IMR-90 (cell line): ENCODE measurements at regions not wholly inside any gene's neighbourhood (a gene's known extent, or its start where the extent isn't known, plus 50 kb on each side); places are given as distances from the start of the nearest gene placed in this dataset.

ENCODE experiments used
- ATAC-seq: fragments of 200-7000 bp; cut with Tn5 transposase; 2 replicates; pipeline ENCODE4 v1.9.1; 2020; ENCODE audit warnings: low read depth, mild to moderate bottlenecking, moderate library complexity
- BruUV-seq: library from RNA; stranded (reverse); fragments of 400-500 nt; replicated peaks from 2 replicates; lab custom pipeline; 2021; lab: Mats Ljungman, UMichigan
- CTCF ChIA-PET: fragments of 300-600 bp; formaldehyde crosslinking; extraction: SDS; loops from one replicate; lab custom pipeline; 2021; ENCODE audit warnings: antibody characterized with exemption; lab: Yijun Ruan, JAX
- POLR2A ChIA-PET: fragments of 300-600 bp; sonication (Branson Sonifier 250); formaldehyde crosslinking; loops from one replicate; lab custom pipeline; 2022; ENCODE audit warnings: antibody characterized with exemption; ENCODE audit not compliant: unreplicated experiment; lab: Charles Lee
- DNase-seq: peaks from one replicate; pipeline ENCODE4 v3.0.0; 2013
- H2AFZ ChIP-seq: replicated peaks from 2 replicates; pipeline ENCODE3; 2013; ENCODE audit warnings: low read length, mild to moderate bottlenecking; ENCODE audit not compliant: poor library complexity
- H2AK5ac ChIP-seq: 2 replicates; pipeline ENCODE4 v1.6.1; 2013; ENCODE audit warnings: low read depth, low read length, inconsistent platforms
- H2AK9ac ChIP-seq: replicated peaks from 2 replicates; pipeline ENCODE3; 2013; ENCODE audit warnings: mild to moderate bottlenecking, low read depth, low read length, moderate library complexity; ENCODE audit not compliant: poor library complexity
- H2BK120ac ChIP-seq: 2 replicates; pipeline ENCODE4 v1.6.1; 2013; ENCODE audit warnings: low read depth, low read length, inconsistent platforms
- H2BK15ac ChIP-seq: 3 replicates; pipeline ENCODE4 v1.6.1; 2013; ENCODE audit warnings: low read depth, low read length, inconsistent platforms
- H2BK20ac ChIP-seq: 2 replicates; pipeline ENCODE4 v1.6.1; 2013; ENCODE audit warnings: low read depth, mild to moderate bottlenecking, inconsistent platforms, low read length, moderate library complexity
- H2BK5ac ChIP-seq: 2 replicates; pipeline ENCODE4 v1.6.1; 2013; ENCODE audit warnings: mild to moderate bottlenecking, low read depth, low read length, inconsistent platforms; ENCODE audit not compliant: poor library complexity, severe bottlenecking
- H3K14ac ChIP-seq: replicated peaks from 2 replicates; pipeline ENCODE4 v1.6.1; 2013; ENCODE audit warnings: low read depth, low read length, inconsistent platforms
- H3K18ac ChIP-seq: 2 replicates; pipeline ENCODE4 v1.6.1; 2013; ENCODE audit warnings: low read depth, low read length, control low read depth
- H3K23ac ChIP-seq: 2 replicates; pipeline ENCODE4 v1.6.1; 2013; ENCODE audit warnings: low read depth, low read length, inconsistent platforms
- H3K27ac ChIP-seq: 2 replicates; pipeline ENCODE4 v1.5.1; 2013; ENCODE audit warnings: mild to moderate bottlenecking, control low read depth, low read length; ENCODE audit not compliant: insufficient read depth
- H3K27me3 ChIP-seq: 2 replicates; pipeline ENCODE4 v1.6.1; 2013; ENCODE audit warnings: low read length; ENCODE audit not compliant: control insufficient read depth, insufficient read depth
- H3K36me3 ChIP-seq: 2 replicates; pipeline ENCODE4 v1.6.1; 2013; ENCODE audit warnings: low read length, mixed read lengths; ENCODE audit not compliant: control insufficient read depth, insufficient read depth
- H3K4ac ChIP-seq: 2 replicates; pipeline ENCODE4 v1.6.1; 2013; ENCODE audit warnings: low read depth, low read length, inconsistent platforms
- H3K4me1 ChIP-seq: 2 replicates; pipeline ENCODE4 v1.6.1; 2013; ENCODE audit warnings: low read length, mixed read lengths; ENCODE audit not compliant: control insufficient read depth, insufficient read depth
- H3K4me2 ChIP-seq: 2 replicates; pipeline ENCODE4 v1.6.1; 2013; ENCODE audit warnings: low read depth, mild to moderate bottlenecking, control low read depth, low read length, moderate library complexity
- H3K4me3 ChIP-seq: 2 replicates; pipeline ENCODE4 v1.5.1; 2013; ENCODE audit warnings: low read depth, mild to moderate bottlenecking, control low read depth, low read length, moderate library complexity; ENCODE audit not compliant: insufficient read depth
- H3K56ac ChIP-seq: 2 replicates; pipeline ENCODE4 v1.6.1; 2013; ENCODE audit warnings: low read length, inconsistent platforms; ENCODE audit not compliant: insufficient read depth; ENCODE audit errors: extremely low read depth
- H3K79me1 ChIP-seq, 2 experiments: 2 replicates each; pipeline ENCODE4 v1.6.1; 2013; ENCODE audit warnings: low read length in 2 of 2, inconsistent platforms in 1 of 2, low read depth in 1 of 2
- H3K9ac ChIP-seq: 2 replicates; pipeline ENCODE4 v1.6.1; 2013; ENCODE audit warnings: low read depth, low read length, control low read depth
- H3K9me1 ChIP-seq: 2 replicates; pipeline ENCODE4 v1.6.1; 2013; ENCODE audit warnings: low read length, inconsistent platforms; ENCODE audit not compliant: insufficient read depth
- H3K9me3 ChIP-seq: 2 replicates; pipeline ENCODE4 v1.6.1; 2013; ENCODE audit warnings: low read length; ENCODE audit not compliant: control insufficient read depth, insufficient read depth
- H4K20me1 ChIP-seq: 2 replicates; pipeline ENCODE4 v1.6.1; 2013; ENCODE audit warnings: low read length, inconsistent platforms; ENCODE audit not compliant: insufficient read depth
- H4K5ac ChIP-seq: 2 replicates; pipeline ENCODE4 v1.6.1; 2013; ENCODE audit warnings: mild to moderate bottlenecking, low read depth, low read length, control low read depth
- H4K8ac ChIP-seq, 2 experiments: 2 replicates each; pipeline ENCODE4 v1.6.1; 2013; ENCODE audit warnings: low read depth in 2 of 2, low read length in 2 of 2, control low read depth in 1 of 2, inconsistent platforms in 1 of 2
- H4K91ac ChIP-seq: 2 replicates; pipeline ENCODE4 v1.6.1; 2013; ENCODE audit warnings: low read depth, low read length, inconsistent platforms; ENCODE audit not compliant: insufficient read depth
- CEBPB ChIP-seq: IDR thresholded peaks from 2 replicates; pipeline ENCODE4 v1.6.1; 2012; ENCODE audit warnings: low read depth, low read length, improper control_type of control experiment
- MAFK ChIP-seq: IDR thresholded peaks from 2 replicates; pipeline ENCODE4 v1.6.1; 2012; ENCODE audit warnings: low read depth, low read length, improper control_type of control experiment
- MXI1 ChIP-seq: IDR thresholded peaks from 2 replicates; pipeline ENCODE4 v1.6.1; 2012; ENCODE audit warnings: low read depth, mild to moderate bottlenecking, low read length, moderate library complexity, borderline replicate concordance
- POLR2A ChIP-seq: IDR thresholded peaks from 2 replicates; pipeline ENCODE4 v1.6.1; 2012; ENCODE audit warnings: mild to moderate bottlenecking, low read depth, low read length
- RAD21 ChIP-seq: IDR thresholded peaks from 2 replicates; pipeline ENCODE4 v1.6.1; 2012; ENCODE audit warnings: low read length, improper control_type of control experiment
- RCOR1 ChIP-seq: IDR thresholded peaks from 2 replicates; pipeline ENCODE4 v1.6.1; 2012; ENCODE audit warnings: mild to moderate bottlenecking, low read length, improper control_type of control experiment; ENCODE audit not compliant: insufficient replicate concordance
- RFX5 ChIP-seq: IDR thresholded peaks from 2 replicates; pipeline ENCODE4 v1.8.0; 2012; ENCODE audit warnings: low read depth, mild to moderate bottlenecking, low read length, moderate library complexity
- SMC3 ChIP-seq: fragments of 150-350 bp; IDR thresholded peaks from 2 replicates; pipeline ENCODE4 v1.6.1; 2016; ENCODE audit warnings: low read depth, mild to moderate bottlenecking, antibody characterized with exemption, low read length, moderate library complexity
- WGBS, 2 experiments: methylation state at CpG; one replicate each; pipeline versions ENCODE4 v1.1.5 to v1.1.7; 2013; ENCODE audit warnings: missing lambda C conversion rate in 2 of 2; ENCODE audit not compliant: insufficient read length in 1 of 2; ENCODE audit errors: extremely low coverage in 2 of 2; 5-methylcytosine and 5-hydroxymethylcytosine counted together
- dilution Hi-C: fragments of 300-500 bp; cut with HindIII; formaldehyde crosslinking; loops from one replicate; pipeline ENCODE4 v1.14.3; 2018; ENCODE audit warnings: low sequenced_read_pairs; ENCODE audit not compliant: unreplicated experiment
- in situ Hi-C: fragments of 300-500 bp; cut with MboI; formaldehyde crosslinking; loops from 3 replicates; pipeline ENCODE4 v1.14.3; 2019; ENCODE audit warnings: low sequenced_read_pairs, inconsistent platforms, mixed read lengths
- intact Hi-C: fragments of 100-400 bp; cut with micrococcal nuclease; formaldehyde crosslinking; loops from 2 replicates; pipeline ENCODE4 v1.10.0; 2022
- TF ChIP-seq, protein P1 (sequence below): fragments of 150-350 bp; IDR thresholded peaks from 2 replicates; pipeline ENCODE4 v1.6.1; 2017; ENCODE audit warnings: mild to moderate bottlenecking, antibody characterized with exemption, low read length, low read depth

DNA sequence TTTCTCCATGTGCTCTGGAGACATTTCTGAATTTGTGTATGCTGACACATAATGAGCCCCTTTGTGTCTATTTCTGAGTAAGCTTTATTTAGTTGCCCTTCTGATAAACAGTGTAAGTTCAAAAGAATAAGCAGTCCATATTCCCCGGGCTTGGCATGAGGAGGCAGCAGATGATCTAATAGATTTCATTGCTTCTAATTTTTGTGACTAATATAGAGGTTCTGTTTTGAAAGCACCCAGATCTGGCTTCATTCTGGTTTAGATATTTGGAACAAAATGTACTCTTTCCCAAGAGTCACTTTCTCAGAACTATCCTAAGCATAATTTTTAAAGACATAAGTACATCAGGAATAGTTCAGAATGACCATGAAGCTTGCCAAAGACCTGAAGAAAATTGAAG, 290.9 kb downstream of the BTG1 start:
- DNase-seq (peak; percentile 40), ATAC-seq (peak; percentile 67)
- Histone ChIP-seq H3K27me3 (no peaks in the 10 kb centered on the region), H3K18ac (no peak overlapping the region), H3K4me2 (no peak overlapping the region), H2BK15ac (no peak overlapping the region), H3K36me3 (no peaks in the 10 kb centered on the region), H3K9me3 (no peaks in the 10 kb centered on the region), H2AFZ (no peak overlapping the region), H3K27ac (no peak overlapping the region), H2BK5ac (no peak overlapping the region), H3K9ac (no peak overlapping the region), H2BK120ac (no peak overlapping the region), H4K5ac (no peak overlapping the region), H4K8ac (no peak overlapping the region), H3K9me1 (no peaks in the 10 kb centered on the region), H3K56ac (no peak overlapping the region), H3K79me1 (no peaks in the 10 kb centered on the region), H3K4ac (no peak overlapping the region), H2AK9ac (no peak overlapping the region), H4K20me1 (no peaks in the 10 kb centered on the region), H3K4me1 (0 out of 2 replicates have a peak, but pooled peaks cover 2% of the 10 kb centered on the region), H4K91ac (no peak overlapping the region), H3K23ac (no peak overlapping the region), H3K4me3 (no peak overlapping the region), H3K14ac (no peak overlapping the region), H2AK5ac (no peak overlapping the region), H2BK20ac (no peak overlapping the region)
- ChIA-PET POLR2A (no interaction called here), CTCF (no interaction called here)
- no TSS peak for BruUV-seq
- intact Hi-C loops: no loop called here
- dilution Hi-C loops: no loop called here
- in situ Hi-C loops: no loop called here
- WGBS, 2 experiments: no CpG with 5 or more reads among the region's 1 CpG
- no peak for TF ChIP-seq SMC3
- TF ChIP-seq MXI1: no peak
- TF ChIP-seq MAFK: no peak
- TF ChIP-seq RCOR1: no peak
- no peak for TF ChIP-seq CEBPB
- no peak for TF ChIP-seq RFX5
- TF ChIP-seq POLR2A: no peak
- TF ChIP-seq, protein P1, sequence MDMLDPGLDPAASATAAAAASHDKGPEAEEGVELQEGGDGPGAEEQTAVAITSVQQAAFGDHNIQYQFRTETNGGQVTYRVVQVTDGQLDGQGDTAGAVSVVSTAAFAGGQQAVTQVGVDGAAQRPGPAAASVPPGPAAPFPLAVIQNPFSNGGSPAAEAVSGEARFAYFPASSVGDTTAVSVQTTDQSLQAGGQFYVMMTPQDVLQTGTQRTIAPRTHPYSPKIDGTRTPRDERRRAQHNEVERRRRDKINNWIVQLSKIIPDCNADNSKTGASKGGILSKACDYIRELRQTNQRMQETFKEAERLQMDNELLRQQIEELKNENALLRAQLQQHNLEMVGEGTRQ: no peak
- TF ChIP-seq RAD21: no peak
